GM12865 (cell line): ENCODE measurements at regions not wholly inside any gene's neighbourhood (a gene's known extent, or its start where the extent isn't known, plus 50 kb on each side); places are given as distances from the start of the nearest gene placed in this dataset.

ENCODE experiments used
- DNase-seq: peaks from one replicate; pipeline ENCODE4 v3.0.0; 2010; ENCODE audit warnings: low read depth
- H3K4me3 ChIP-seq: 2 replicates; pipeline ENCODE4 v1.5.1; 2011; ENCODE audit warnings: mild to moderate bottlenecking, low read depth, low read length, control low read depth
- TF ChIP-seq, protein P1 (sequence below): IDR thresholded peaks from 2 replicates; pipeline ENCODE4 v1.5.1; 2011; ENCODE audit warnings: low read length, control low read depth, low read depth, inconsistent platforms; ENCODE audit not compliant: insufficient read depth; ENCODE audit errors: missing control alignments

DNA sequence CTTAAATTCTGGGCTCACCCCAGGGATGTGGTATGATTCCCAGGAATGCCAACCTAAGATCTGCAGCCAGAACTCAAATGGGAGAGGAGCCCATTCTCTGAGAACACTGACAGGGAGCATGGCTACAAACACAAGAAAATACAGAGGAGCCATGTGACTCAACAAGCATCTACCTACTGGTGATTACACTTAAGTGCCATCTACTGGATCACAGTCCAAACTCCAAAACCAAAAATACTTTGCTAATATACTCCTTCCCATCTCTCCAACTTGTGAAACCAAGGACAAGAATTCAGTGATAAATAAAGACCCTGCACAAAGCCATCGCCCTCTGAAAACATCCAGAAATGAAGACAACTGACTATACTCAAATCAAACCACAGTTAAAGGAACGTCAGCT lies 116.9 kb downstream of the NR4A2 start:
- TF ChIP-seq, protein P1, sequence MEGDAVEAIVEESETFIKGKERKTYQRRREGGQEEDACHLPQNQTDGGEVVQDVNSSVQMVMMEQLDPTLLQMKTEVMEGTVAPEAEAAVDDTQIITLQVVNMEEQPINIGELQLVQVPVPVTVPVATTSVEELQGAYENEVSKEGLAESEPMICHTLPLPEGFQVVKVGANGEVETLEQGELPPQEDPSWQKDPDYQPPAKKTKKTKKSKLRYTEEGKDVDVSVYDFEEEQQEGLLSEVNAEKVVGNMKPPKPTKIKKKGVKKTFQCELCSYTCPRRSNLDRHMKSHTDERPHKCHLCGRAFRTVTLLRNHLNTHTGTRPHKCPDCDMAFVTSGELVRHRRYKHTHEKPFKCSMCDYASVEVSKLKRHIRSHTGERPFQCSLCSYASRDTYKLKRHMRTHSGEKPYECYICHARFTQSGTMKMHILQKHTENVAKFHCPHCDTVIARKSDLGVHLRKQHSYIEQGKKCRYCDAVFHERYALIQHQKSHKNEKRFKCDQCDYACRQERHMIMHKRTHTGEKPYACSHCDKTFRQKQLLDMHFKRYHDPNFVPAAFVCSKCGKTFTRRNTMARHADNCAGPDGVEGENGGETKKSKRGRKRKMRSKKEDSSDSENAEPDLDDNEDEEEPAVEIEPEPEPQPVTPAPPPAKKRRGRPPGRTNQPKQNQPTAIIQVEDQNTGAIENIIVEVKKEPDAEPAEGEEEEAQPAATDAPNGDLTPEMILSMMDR, result no peak
- no peak overlapping the region for H3K4me3 ChIP-seq
- DNase-seq, result no peak

DNA sequence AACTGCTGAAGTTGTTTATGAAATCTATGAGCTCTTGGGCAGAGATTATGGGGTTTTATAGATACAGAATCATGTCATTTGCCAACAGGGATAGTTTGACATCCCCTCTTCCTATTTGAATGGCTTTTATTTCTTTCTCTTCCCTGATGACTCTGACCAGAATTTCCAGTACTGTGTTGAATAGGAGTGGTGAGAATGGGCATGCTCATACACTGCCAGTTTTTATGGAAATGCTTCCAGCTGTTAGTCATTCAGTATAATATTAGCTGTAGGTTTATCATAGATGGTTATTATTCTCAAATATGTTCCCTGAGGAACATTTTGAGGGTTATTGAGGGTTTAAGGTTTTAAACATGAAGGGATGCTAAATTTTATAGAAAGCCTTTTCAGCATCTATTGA lies 121.2 kb downstream of the NR4A2 start:
- DNase-seq, result no peak
- TF ChIP-seq, protein P1, result no peak
- H3K4me3 ChIP-seq, result no peak overlapping the region

DNA sequence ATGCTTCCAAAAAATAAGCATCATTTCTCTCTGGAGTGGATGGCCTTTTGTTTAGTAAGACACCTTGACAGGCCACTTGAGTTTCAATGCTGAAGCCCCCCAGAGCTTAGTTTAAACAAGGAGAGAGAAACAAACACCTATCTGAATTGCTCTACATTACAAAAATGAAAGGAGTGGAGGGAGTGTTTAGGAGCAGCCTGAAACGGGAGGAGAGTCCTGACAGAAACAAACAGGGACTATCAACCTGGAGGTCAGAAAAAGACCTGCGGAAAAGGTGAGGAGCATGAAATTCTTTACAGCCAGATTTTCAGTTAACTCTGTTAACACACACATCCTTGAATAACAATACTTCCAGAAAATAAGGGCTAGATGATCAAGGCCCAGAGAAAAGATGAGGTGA lies 126.2 kb downstream of the NR4A2 start:
- TF ChIP-seq, protein P1, result no peak
- DNase-seq, result no peak
- no peak overlapping the region for H3K4me3 ChIP-seq

DNA sequence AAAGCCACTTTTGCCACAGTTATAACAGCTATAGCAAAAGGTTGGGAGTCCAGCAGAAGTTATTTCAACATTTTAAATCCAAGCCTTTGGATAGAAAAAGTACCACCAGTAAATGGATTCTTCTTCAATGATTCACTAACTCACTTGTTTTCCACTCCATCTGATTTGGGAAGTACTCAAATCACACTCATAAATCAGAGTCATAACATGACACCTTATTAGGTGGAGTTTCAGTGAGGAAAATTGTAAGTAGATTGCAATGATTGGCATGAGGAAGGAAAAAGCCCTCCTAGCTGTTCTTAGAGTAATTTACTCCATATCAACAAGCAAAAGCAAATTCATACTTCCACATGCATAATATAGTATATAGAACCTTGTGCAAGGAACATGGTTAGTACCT lies 132.9 kb downstream of the NR4A2 start:
- DNase-seq, result no peak
- H3K4me3 ChIP-seq, result no peak overlapping the region
- TF ChIP-seq, protein P1, result no peak

DNA sequence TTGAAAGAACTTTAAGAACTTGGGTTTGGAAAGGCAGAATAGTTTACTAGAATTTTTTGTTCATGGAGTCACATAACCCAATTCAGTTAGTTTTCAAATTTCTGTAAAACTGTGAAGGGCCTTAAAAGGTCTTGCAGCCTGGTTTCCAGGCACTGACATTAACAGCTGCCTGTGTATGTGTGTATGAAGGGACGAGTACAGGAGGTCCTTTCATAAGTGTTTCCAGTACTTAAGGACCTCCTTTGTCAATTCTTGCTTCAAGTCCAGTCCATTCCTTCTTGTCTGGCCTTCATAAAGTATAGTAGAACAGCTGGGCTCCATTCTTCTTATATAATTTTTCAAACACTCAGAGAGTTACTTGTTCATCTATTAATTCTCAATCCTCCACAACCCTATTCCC lies 136.5 kb downstream of the NR4A2 start:
- no peak for DNase-seq
- TF ChIP-seq, protein P1, result no peak
- H3K4me3 ChIP-seq, result no peak overlapping the region

DNA sequence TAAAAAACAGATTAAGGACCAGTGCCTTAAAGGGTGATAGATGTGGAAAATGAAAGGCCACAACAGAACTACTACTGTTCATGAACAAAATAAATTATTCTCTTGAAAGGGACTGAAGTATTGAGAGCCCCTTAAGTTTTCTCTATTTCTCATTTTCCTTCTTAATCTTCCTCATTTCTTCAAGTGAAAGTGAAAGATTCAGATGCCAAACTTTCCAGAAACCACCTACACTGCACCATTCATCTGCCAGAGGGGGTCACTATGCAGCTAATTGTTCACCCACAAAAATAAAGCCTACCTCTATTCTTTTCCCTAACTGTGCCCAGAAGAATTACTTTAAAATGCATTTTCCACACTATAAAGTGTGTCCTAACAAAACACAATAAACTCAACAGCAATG lies 140.1 kb downstream of the NR4A2 start:
- TF ChIP-seq, protein P1, result peak; percentile 16
- no peak overlapping the region for H3K4me3 ChIP-seq
- peak; percentile 30 for DNase-seq

DNA sequence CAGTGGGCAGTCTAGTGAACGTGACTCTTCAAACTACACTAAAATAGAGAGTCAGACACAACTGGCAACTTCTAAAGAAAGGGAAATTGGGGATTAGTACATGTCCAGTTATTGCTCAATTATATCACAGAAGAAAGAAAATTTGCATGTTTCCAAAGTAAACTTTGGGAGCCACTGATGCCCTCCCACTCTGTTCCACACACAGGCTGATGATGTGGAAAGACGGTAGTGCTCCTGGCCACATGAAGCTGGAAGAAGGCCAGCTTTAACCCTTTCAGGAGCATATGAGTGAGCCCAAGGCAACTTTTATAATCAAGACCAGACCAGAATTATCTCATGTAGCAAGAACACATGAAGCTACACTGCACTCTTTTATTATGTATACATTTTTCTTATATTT lies 141.0 kb downstream of the NR4A2 start:
- no peak for DNase-seq
- no peak overlapping the region for H3K4me3 ChIP-seq
- TF ChIP-seq, protein P1, result no peak
